Umbilical cord (tissue), 1 donor: ENCODE measurements at regions not wholly inside any gene's neighbourhood (a gene's known extent, or its start where the extent isn't known, plus 50 kb on each side); places are given as distances from the start of the nearest gene placed in this dataset.
A peak's percentile ranks its signal among the peaks of the same experiment; 100 is the strongest.
"Not testable (repeated sequence)": the region's sequence is repeated elsewhere in the genome, so short reads cannot be mapped to it uniquely, and the experiment has no call there.

Experiments used
- DNase-seq: peaks from one replicate; pipeline ENCODE4 v3.0.0-alpha.2; 2015; ENCODE audit warnings: low spot score

- DNase-seq = peak; percentile 98
Measured at GRCh38 chr11:16605894-16606783, 132.3 kb upstream of the C11orf58 start.

GRCh38 chr11:16605389-16605893, 133.0 kb upstream of the C11orf58 start:
- no peak for DNase-seq

GRCh38 chr11:16604794-16605388, 133.6 kb upstream of the C11orf58 start:
- peak; percentile 56 for DNase-seq

GRCh38 chr11:16603890-16604793, 134.3 kb upstream of the C11orf58 start:
- peak; percentile 57 for DNase-seq

GRCh38 chr11:16603245-16603644, 135.2 kb upstream of the C11orf58 start:
- DNase-seq = peak; percentile 66

- no peak for DNase-seq
Measured at GRCh38 chr11:16598906-16599305, 139.5 kb upstream of the C11orf58 start.

- DNase-seq = no peak
Measured at GRCh38 chr11:16598032-16598431, 140.4 kb upstream of the C11orf58 start.

- DNase-seq = no peak
Measured at GRCh38 chr11:16596231-16596630, 142.2 kb upstream of the C11orf58 start.

- no peak for DNase-seq
Measured at GRCh38 chr11:16591157-16591556, 147.3 kb upstream of the C11orf58 start.

GRCh38 chr11:16587670-16588069, 150.8 kb upstream of the C11orf58 start:
- DNase-seq = no peak

GRCh38 chr11:16584569-16584968, 153.9 kb upstream of the C11orf58 start:
- no peak for DNase-seq

- DNase-seq = not testable (repeated sequence)
Measured at GRCh38 chr11:16581078-16581477, 157.4 kb upstream of the C11orf58 start.

GRCh38 chr11:16577490-16577889, 161.0 kb upstream of the C11orf58 start:
- DNase-seq = no peak

- DNase-seq = not testable (repeated sequence)
Measured at GRCh38 chr11:16574889-16575288, 163.6 kb upstream of the C11orf58 start.

- DNase-seq = no peak
Measured at GRCh38 chr11:16572945-16573344, 165.5 kb upstream of the C11orf58 start.

- no peak for DNase-seq
Measured at GRCh38 chr11:16561150-16561549, 177.3 kb upstream of the C11orf58 start.

- DNase-seq = no peak
Measured at GRCh38 chr11:16558494-16558893, 180.0 kb upstream of the C11orf58 start.

- no peak for DNase-seq
Measured at GRCh38 chr11:16555956-16556355, 182.5 kb upstream of the C11orf58 start.

GRCh38 chr11:16554361-16554760, 184.1 kb upstream of the C11orf58 start:
- no peak for DNase-seq

GRCh38 chr11:16547879-16548278, 190.6 kb upstream of the C11orf58 start:
- no peak for DNase-seq

- no peak for DNase-seq
Measured at GRCh38 chr11:16543642-16544041, 187.3 kb upstream of the SOX6 start.

GRCh38 chr11:16542353-16542752, 186.0 kb upstream of the SOX6 start:
- no peak for DNase-seq
